IMR-90 (cell line): ENCODE measurements at regions not wholly inside any gene's neighbourhood (a gene's known extent, or its start where the extent isn't known, plus 50 kb on each side); places are given as distances from the start of the nearest gene placed in this dataset.

Experiments
- ATAC-seq: fragments of 200-7000 bp; cut with Tn5 transposase; 2 replicates; pipeline ENCODE4 v1.9.1; 2020; ENCODE audit warnings: low read depth, mild to moderate bottlenecking, moderate library complexity
- BruUV-seq: library from RNA; stranded (reverse); fragments of 400-500 nt; replicated peaks from 2 replicates; lab custom pipeline; 2021; lab: Mats Ljungman, UMichigan
- CTCF ChIA-PET: fragments of 300-600 bp; formaldehyde crosslinking; extraction: SDS; loops from one replicate; lab custom pipeline; 2021; ENCODE audit warnings: antibody characterized with exemption; lab: Yijun Ruan, JAX
- POLR2A ChIA-PET: fragments of 300-600 bp; sonication (Branson Sonifier 250); formaldehyde crosslinking; loops from one replicate; lab custom pipeline; 2022; ENCODE audit warnings: antibody characterized with exemption; ENCODE audit not compliant: unreplicated experiment; lab: Charles Lee
- DNase-seq: peaks from one replicate; pipeline ENCODE4 v3.0.0; 2013
- H2AFZ ChIP-seq: replicated peaks from 2 replicates; pipeline ENCODE3; 2013; ENCODE audit warnings: low read length, mild to moderate bottlenecking; ENCODE audit not compliant: poor library complexity
- H2AK5ac ChIP-seq: 2 replicates; pipeline ENCODE4 v1.6.1; 2013; ENCODE audit warnings: low read depth, low read length, inconsistent platforms
- H2AK9ac ChIP-seq: replicated peaks from 2 replicates; pipeline ENCODE3; 2013; ENCODE audit warnings: mild to moderate bottlenecking, low read depth, low read length, moderate library complexity; ENCODE audit not compliant: poor library complexity
- H2BK120ac ChIP-seq: 2 replicates; pipeline ENCODE4 v1.6.1; 2013; ENCODE audit warnings: low read depth, low read length, inconsistent platforms
- H2BK15ac ChIP-seq: 3 replicates; pipeline ENCODE4 v1.6.1; 2013; ENCODE audit warnings: low read depth, low read length, inconsistent platforms
- H2BK20ac ChIP-seq: 2 replicates; pipeline ENCODE4 v1.6.1; 2013; ENCODE audit warnings: low read depth, mild to moderate bottlenecking, inconsistent platforms, low read length, moderate library complexity
- H2BK5ac ChIP-seq: 2 replicates; pipeline ENCODE4 v1.6.1; 2013; ENCODE audit warnings: mild to moderate bottlenecking, low read depth, low read length, inconsistent platforms; ENCODE audit not compliant: poor library complexity, severe bottlenecking
- H3K14ac ChIP-seq: replicated peaks from 2 replicates; pipeline ENCODE4 v1.6.1; 2013; ENCODE audit warnings: low read depth, low read length, inconsistent platforms
- H3K18ac ChIP-seq: 2 replicates; pipeline ENCODE4 v1.6.1; 2013; ENCODE audit warnings: low read depth, low read length, control low read depth
- H3K23ac ChIP-seq: 2 replicates; pipeline ENCODE4 v1.6.1; 2013; ENCODE audit warnings: low read depth, low read length, inconsistent platforms
- H3K27ac ChIP-seq: 2 replicates; pipeline ENCODE4 v1.5.1; 2013; ENCODE audit warnings: mild to moderate bottlenecking, control low read depth, low read length; ENCODE audit not compliant: insufficient read depth
- H3K27me3 ChIP-seq: 2 replicates; pipeline ENCODE4 v1.6.1; 2013; ENCODE audit warnings: low read length; ENCODE audit not compliant: control insufficient read depth, insufficient read depth
- H3K36me3 ChIP-seq: 2 replicates; pipeline ENCODE4 v1.6.1; 2013; ENCODE audit warnings: low read length, mixed read lengths; ENCODE audit not compliant: control insufficient read depth, insufficient read depth
- H3K4ac ChIP-seq: 2 replicates; pipeline ENCODE4 v1.6.1; 2013; ENCODE audit warnings: low read depth, low read length, inconsistent platforms
- H3K4me1 ChIP-seq: 2 replicates; pipeline ENCODE4 v1.6.1; 2013; ENCODE audit warnings: low read length, mixed read lengths; ENCODE audit not compliant: control insufficient read depth, insufficient read depth
- H3K4me2 ChIP-seq: 2 replicates; pipeline ENCODE4 v1.6.1; 2013; ENCODE audit warnings: low read depth, mild to moderate bottlenecking, control low read depth, low read length, moderate library complexity
- H3K4me3 ChIP-seq: 2 replicates; pipeline ENCODE4 v1.5.1; 2013; ENCODE audit warnings: low read depth, mild to moderate bottlenecking, control low read depth, low read length, moderate library complexity; ENCODE audit not compliant: insufficient read depth
- H3K56ac ChIP-seq: 2 replicates; pipeline ENCODE4 v1.6.1; 2013; ENCODE audit warnings: low read length, inconsistent platforms; ENCODE audit not compliant: insufficient read depth; ENCODE audit errors: extremely low read depth
- H3K79me1 ChIP-seq, 2 experiments: 2 replicates each; pipeline ENCODE4 v1.6.1; 2013; ENCODE audit warnings: low read length in 2 of 2, inconsistent platforms in 1 of 2, low read depth in 1 of 2
- H3K9ac ChIP-seq: 2 replicates; pipeline ENCODE4 v1.6.1; 2013; ENCODE audit warnings: low read depth, low read length, control low read depth
- H3K9me1 ChIP-seq: 2 replicates; pipeline ENCODE4 v1.6.1; 2013; ENCODE audit warnings: low read length, inconsistent platforms; ENCODE audit not compliant: insufficient read depth
- H3K9me3 ChIP-seq: 2 replicates; pipeline ENCODE4 v1.6.1; 2013; ENCODE audit warnings: low read length; ENCODE audit not compliant: control insufficient read depth, insufficient read depth
- H4K20me1 ChIP-seq: 2 replicates; pipeline ENCODE4 v1.6.1; 2013; ENCODE audit warnings: low read length, inconsistent platforms; ENCODE audit not compliant: insufficient read depth
- H4K5ac ChIP-seq: 2 replicates; pipeline ENCODE4 v1.6.1; 2013; ENCODE audit warnings: mild to moderate bottlenecking, low read depth, low read length, control low read depth
- H4K8ac ChIP-seq, 2 experiments: 2 replicates each; pipeline ENCODE4 v1.6.1; 2013; ENCODE audit warnings: low read depth in 2 of 2, low read length in 2 of 2, control low read depth in 1 of 2, inconsistent platforms in 1 of 2
- H4K91ac ChIP-seq: 2 replicates; pipeline ENCODE4 v1.6.1; 2013; ENCODE audit warnings: low read depth, low read length, inconsistent platforms; ENCODE audit not compliant: insufficient read depth
- BHLHE40 ChIP-seq: fragments of 150-350 bp; IDR thresholded peaks from 2 replicates; pipeline ENCODE4 v1.6.1; 2016; ENCODE audit warnings: mild to moderate bottlenecking, low read depth, low read length
- CEBPB ChIP-seq: IDR thresholded peaks from 2 replicates; pipeline ENCODE4 v1.6.1; 2012; ENCODE audit warnings: low read depth, low read length, improper control_type of control experiment
- CHD1 ChIP-seq: IDR thresholded peaks from 2 replicates; pipeline ENCODE4 v1.6.1; 2012; ENCODE audit warnings: low read depth, low read length, improper control_type of control experiment
- CTCF ChIP-seq: conservative IDR thresholded peaks from 2 replicates; pipeline ENCODE4 v1.5.1; 2012; ENCODE audit warnings: mild to moderate bottlenecking, low read depth, low read length, improper control_type of control experiment
- ELK1 ChIP-seq: fragments of 150-350 bp; IDR thresholded peaks from 2 replicates; pipeline ENCODE4 v1.6.1; 2016; ENCODE audit warnings: low read depth, mild to moderate bottlenecking, low read length, moderate library complexity, borderline replicate concordance
- FOS ChIP-seq: fragments of 150-350 bp; IDR thresholded peaks from 2 replicates; pipeline ENCODE4 v1.6.1; 2016; ENCODE audit warnings: low read depth, low read length
- MAFK ChIP-seq: IDR thresholded peaks from 2 replicates; pipeline ENCODE4 v1.6.1; 2012; ENCODE audit warnings: low read depth, low read length, improper control_type of control experiment
- MAZ ChIP-seq: IDR thresholded peaks from 2 replicates; pipeline ENCODE4 v1.6.1; 2012; ENCODE audit warnings: low read depth, mild to moderate bottlenecking, low read length, improper control_type of control experiment, moderate library complexity, borderline replicate concordance
- MXI1 ChIP-seq: IDR thresholded peaks from 2 replicates; pipeline ENCODE4 v1.6.1; 2012; ENCODE audit warnings: low read depth, mild to moderate bottlenecking, low read length, moderate library complexity, borderline replicate concordance
- NFE2L2 ChIP-seq: fragments of 150-350 bp; IDR thresholded peaks from 2 replicates; pipeline ENCODE4 v1.6.1; 2016; ENCODE audit warnings: low read depth, mild to moderate bottlenecking, low read length
- POLR2A ChIP-seq: IDR thresholded peaks from 2 replicates; pipeline ENCODE4 v1.6.1; 2012; ENCODE audit warnings: mild to moderate bottlenecking, low read depth, low read length
- RAD21 ChIP-seq: IDR thresholded peaks from 2 replicates; pipeline ENCODE4 v1.6.1; 2012; ENCODE audit warnings: low read length, improper control_type of control experiment
- RCOR1 ChIP-seq: IDR thresholded peaks from 2 replicates; pipeline ENCODE4 v1.6.1; 2012; ENCODE audit warnings: mild to moderate bottlenecking, low read length, improper control_type of control experiment; ENCODE audit not compliant: insufficient replicate concordance
- RFX5 ChIP-seq: IDR thresholded peaks from 2 replicates; pipeline ENCODE4 v1.8.0; 2012; ENCODE audit warnings: low read depth, mild to moderate bottlenecking, low read length, moderate library complexity
- SMC3 ChIP-seq: fragments of 150-350 bp; IDR thresholded peaks from 2 replicates; pipeline ENCODE4 v1.6.1; 2016; ENCODE audit warnings: low read depth, mild to moderate bottlenecking, antibody characterized with exemption, low read length, moderate library complexity
- USF2 ChIP-seq: fragments of 150-350 bp; IDR thresholded peaks from 2 replicates; pipeline ENCODE4 v1.6.1; 2017; ENCODE audit warnings: mild to moderate bottlenecking, antibody characterized with exemption, low read length, low read depth
- WGBS, 2 experiments: methylation state at CpG; one replicate each; pipeline versions ENCODE4 v1.1.5 to v1.1.7; 2013; ENCODE audit warnings: missing lambda C conversion rate in 2 of 2; ENCODE audit not compliant: insufficient read length in 1 of 2; ENCODE audit errors: extremely low coverage in 2 of 2; 5-methylcytosine and 5-hydroxymethylcytosine counted together
- dilution Hi-C: fragments of 300-500 bp; cut with HindIII; formaldehyde crosslinking; loops from one replicate; pipeline ENCODE4 v1.14.3; 2018; ENCODE audit warnings: low sequenced_read_pairs; ENCODE audit not compliant: unreplicated experiment
- in situ Hi-C: fragments of 300-500 bp; cut with MboI; formaldehyde crosslinking; loops from 3 replicates; pipeline ENCODE4 v1.14.3; 2019; ENCODE audit warnings: low sequenced_read_pairs, inconsistent platforms, mixed read lengths
- intact Hi-C: fragments of 100-400 bp; cut with micrococcal nuclease; formaldehyde crosslinking; loops from 2 replicates; pipeline ENCODE4 v1.10.0; 2022

- intact Hi-C loops (no loop called here), dilution Hi-C loops (no loop called here), in situ Hi-C loops (no loop called here)
- BruUV-seq: no TSS peak
- no peak overlapping the region for H3K18ac ChIP-seq
- H3K9me1 ChIP-seq: no peaks in the 10 kb centered on the region
- TF ChIP-seq MXI1 (no peak), SMC3 (no peak), USF2 (no peak), RCOR1 (no peak), RAD21 (no peak), RFX5 (no peak), NFE2L2 (no peak), FOS (no peak), POLR2A (no peak), CHD1 (no peak), MAZ (no peak), BHLHE40 (no peak), CEBPB (no peak), CTCF (no peak), MAFK (no peak), ELK1 (no peak)
- no peak overlapping the region for H2AK9ac ChIP-seq
- H3K36me3 ChIP-seq: no peaks in the 10 kb centered on the region
- H4K91ac ChIP-seq: no peak overlapping the region
- ChIA-PET POLR2A (no interaction called here), CTCF (no interaction called here)
- no peaks in the 10 kb centered on the region for H3K27me3 ChIP-seq
- no peak overlapping the region for H2BK5ac ChIP-seq
- H3K4ac ChIP-seq: no peak overlapping the region
- H4K5ac ChIP-seq: no peak overlapping the region
- 30% methylated on average over 3 of the region's 7 CpGs; no CpG with 5 or more reads in 1 of the 2 experiments for WGBS, 2 experiments
- no peak overlapping the region for H4K8ac ChIP-seq
- no peak overlapping the region for H3K56ac ChIP-seq
- H3K79me1 ChIP-seq: no peaks in the 10 kb centered on the region
- H3K9ac ChIP-seq: no peak overlapping the region
- H4K20me1 ChIP-seq: no peaks in the 10 kb centered on the region
- H2BK20ac ChIP-seq: no peak overlapping the region
- no peak overlapping the region for H3K4me2 ChIP-seq
- H3K9me3 ChIP-seq: peaks cover 3% of the 10 kb centered on the region
- no peaks in the 10 kb centered on the region for H3K4me1 ChIP-seq
- no peak for DNase-seq
- H2AK5ac ChIP-seq: no peak overlapping the region
- H2BK15ac ChIP-seq: no peak overlapping the region
- no peak overlapping the region for H3K4me3 ChIP-seq
- H3K27ac ChIP-seq: no peak overlapping the region
- no peak overlapping the region for H2BK120ac ChIP-seq
- H3K23ac ChIP-seq: no peak overlapping the region
- no peak overlapping the region for H3K14ac ChIP-seq
- H2AFZ ChIP-seq: no peak overlapping the region
- no peak for ATAC-seq
Observed at GRCh38 chr2:80896576-80896975, 592.0 kb upstream of the LRRTM1 start.
